Left lung (tissue), 4 donors: ENCODE measurements at regions not wholly inside any gene's neighbourhood (a gene's known extent, or its start where the extent isn't known, plus 50 kb on each side); places are given as distances from the start of the nearest gene placed in this dataset.

ENCODE experiments used
- ATAC-seq: fragments of 200-7000 bp; cut with Tn5 transposase; one replicate; pipeline ENCODE4 v1.9.1; 2020; ENCODE audit warnings: moderate library complexity
- DNase-seq, 4 donors: peaks; one replicate each; pipeline ENCODE4 v3.0.0-alpha.2; 2013 to 2020
- H3K27ac ChIP-seq, 2 donors: fragments of 200-600 bp; sonication (generic) in 1 of 2; one replicate each; pipeline versions ENCODE4 v1.5.0 to v1.8.0; 2020 to 2021
- H3K27me3 ChIP-seq, 2 donors: fragments of 200-600 bp; sonication (generic) in 1 of 2; one replicate each; pipeline versions ENCODE4 v1.5.0 to v1.8.0; 2020 to 2021
- H3K36me3 ChIP-seq, 2 donors: fragments of 200-600 bp; sonication (generic) in 1 of 2; one replicate each; pipeline versions ENCODE4 v1.5.0 to v1.8.0; 2020 to 2021
- H3K4me1 ChIP-seq, 2 donors: fragments of 200-600 bp; one replicate each; pipeline ENCODE4 v1.8.0; 2021
- H3K4me3 ChIP-seq, 2 donors: fragments of 200-600 bp; sonication (generic) in 1 of 2; one replicate each; pipeline versions ENCODE4 v1.5.0 to v1.8.0; 2020 to 2021; ENCODE audit warnings: mild to moderate bottlenecking in 1 of 2
- H3K9me3 ChIP-seq, 2 donors: fragments of 200-600 bp; sonication (generic) in 1 of 2; one replicate each; pipeline versions ENCODE4 v1.5.0 to v1.8.0; 2020 to 2021
- intact Hi-C, 2 donors: fragments of 100-400 bp; cut with DNase I; formaldehyde crosslinking; loops; one replicate each; pipeline versions ENCODE4 v1.11.2 to v1.14.2; 2022
- TF ChIP-seq, protein P1 (sequence below), 2 donors: fragments of 200-600 bp; sonication (generic) in 1 of 2; IDR thresholded peaks; one replicate each; pipeline versions ENCODE4 v1.5.0 to v1.8.0; 2021; ENCODE audit warnings: antibody characterized with exemption in 2 of 2
- donor health status: DM: no; HTN: yes; CAD: no.
- donor health status: DM: no; HTN: no; CAD: no.

DNA sequence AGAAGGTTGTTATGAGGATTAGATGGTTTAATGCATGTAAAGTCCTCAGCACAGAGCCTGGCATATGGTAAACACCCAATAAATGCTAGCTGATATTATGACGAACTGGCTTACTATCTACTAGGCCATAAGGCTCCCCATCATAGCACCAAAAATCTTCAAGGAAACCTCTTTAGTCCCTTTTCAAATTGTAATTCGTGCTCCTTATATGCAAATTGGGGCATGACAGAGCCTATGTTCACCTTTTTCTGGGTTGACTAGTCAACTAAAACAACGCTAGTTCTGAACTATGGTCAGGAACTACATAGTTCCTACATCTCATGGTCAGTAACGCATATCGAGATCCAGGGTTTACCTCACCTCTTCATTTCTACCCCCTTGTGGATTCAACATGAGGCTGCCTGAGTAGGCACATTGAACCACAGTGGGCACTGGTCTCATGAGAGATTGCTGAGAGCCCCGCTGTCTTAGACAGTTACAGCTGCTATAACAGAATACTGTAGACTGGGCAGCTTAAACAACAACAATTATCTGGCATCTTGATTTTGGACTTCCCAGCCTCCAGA lies 97.2 kb upstream of the TNFAIP3 start:
- ATAC-seq (no peak), DNase-seq (no peak)
- intact Hi-C loops: no loop called here
- Histone ChIP-seq H3K4me1 (peaks cover 0 to 40% of the 10 kb centered on the region in 2 donors), H3K9me3 (peaks cover 0 to 2% of the 10 kb centered on the region in 2 donors), H3K4me3 (no peak overlapping the region), H3K27me3 (no peaks in the 10 kb centered on the region), H3K27ac (no peak overlapping the region), H3K36me3 (no peaks in the 10 kb centered on the region)
- TF ChIP-seq, protein P1, sequence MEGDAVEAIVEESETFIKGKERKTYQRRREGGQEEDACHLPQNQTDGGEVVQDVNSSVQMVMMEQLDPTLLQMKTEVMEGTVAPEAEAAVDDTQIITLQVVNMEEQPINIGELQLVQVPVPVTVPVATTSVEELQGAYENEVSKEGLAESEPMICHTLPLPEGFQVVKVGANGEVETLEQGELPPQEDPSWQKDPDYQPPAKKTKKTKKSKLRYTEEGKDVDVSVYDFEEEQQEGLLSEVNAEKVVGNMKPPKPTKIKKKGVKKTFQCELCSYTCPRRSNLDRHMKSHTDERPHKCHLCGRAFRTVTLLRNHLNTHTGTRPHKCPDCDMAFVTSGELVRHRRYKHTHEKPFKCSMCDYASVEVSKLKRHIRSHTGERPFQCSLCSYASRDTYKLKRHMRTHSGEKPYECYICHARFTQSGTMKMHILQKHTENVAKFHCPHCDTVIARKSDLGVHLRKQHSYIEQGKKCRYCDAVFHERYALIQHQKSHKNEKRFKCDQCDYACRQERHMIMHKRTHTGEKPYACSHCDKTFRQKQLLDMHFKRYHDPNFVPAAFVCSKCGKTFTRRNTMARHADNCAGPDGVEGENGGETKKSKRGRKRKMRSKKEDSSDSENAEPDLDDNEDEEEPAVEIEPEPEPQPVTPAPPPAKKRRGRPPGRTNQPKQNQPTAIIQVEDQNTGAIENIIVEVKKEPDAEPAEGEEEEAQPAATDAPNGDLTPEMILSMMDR (IDR thresholded peaks at IDR 0.05): no peak

- Histone ChIP-seq H3K4me3 (no peak overlapping the region), H3K9me3 (no peaks in the 10 kb centered on the region), H3K27ac (peak overlapping the region in 1 of 2 donors; percentile 73), H3K27me3 (no peaks in the 10 kb centered on the region), H3K4me1 (peaks cover 0 to 59% of the 10 kb centered on the region in 2 donors), H3K36me3 (no peaks in the 10 kb centered on the region)
- intact Hi-C loops: no loop called here
- DNase-seq (no peak), ATAC-seq (no peak)
- TF ChIP-seq, protein P1 (IDR thresholded peaks at IDR 0.05): no peak
These were observed 94.4 kb upstream of the TNFAIP3 start for GRCh38 chr6:137772541-137773250.

DNA sequence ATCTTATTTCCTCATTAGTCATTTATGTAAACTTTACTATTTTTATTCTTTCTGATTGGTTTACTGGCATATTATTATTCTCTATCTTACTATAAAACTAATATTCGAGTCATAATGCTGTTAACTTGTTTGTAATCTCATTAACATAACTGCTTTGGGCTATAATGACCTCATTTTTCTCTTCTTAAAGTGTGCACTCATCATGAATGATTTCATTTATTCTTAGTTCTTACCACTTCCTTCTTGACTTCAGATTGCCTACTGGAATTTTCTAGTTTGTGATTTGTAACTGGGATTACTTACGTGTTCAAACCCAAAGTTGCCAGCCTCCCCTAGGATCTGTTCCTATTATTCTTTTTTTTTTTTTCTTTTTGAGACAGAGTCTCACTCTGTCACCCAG lies 91.8 kb upstream of the TNFAIP3 start:
- intact Hi-C loops: no loop called here
- H3K27me3 ChIP-seq: no peaks in the 10 kb centered on the region
- H3K4me3 ChIP-seq: no peak overlapping the region
- no peaks in the 10 kb centered on the region for H3K36me3 ChIP-seq
- ATAC-seq (no peak), DNase-seq (no peak)
- peaks cover 0 to 41% of the 10 kb centered on the region in 2 donors for H3K4me1 ChIP-seq
- peak overlapping the region in 1 of 2 donors; percentile 73 for H3K27ac ChIP-seq
- no peaks in the 10 kb centered on the region for H3K9me3 ChIP-seq
- TF ChIP-seq, protein P1 (IDR thresholded peaks at IDR 0.05): no peak

- TF ChIP-seq, protein P1 (IDR thresholded peaks at IDR 0.05): no peak
- intact Hi-C loops: no loop called here
- no peaks in the 10 kb centered on the region for H3K9me3 ChIP-seq
- H3K4me1 ChIP-seq: peaks cover 0 to 46% of the 10 kb centered on the region in 2 donors
- H3K27me3 ChIP-seq: no peaks in the 10 kb centered on the region
- peak overlapping the region in 1 of 2 donors; percentile 64 for H3K27ac ChIP-seq
- ATAC-seq (no peak), DNase-seq (no peak)
- no peaks in the 10 kb centered on the region for H3K36me3 ChIP-seq
- H3K4me3 ChIP-seq: no peak overlapping the region
These were observed 91.3 kb upstream of the TNFAIP3 start for GRCh38 chr6:137775720-137776119.

- no peak overlapping the region for H3K4me3 ChIP-seq
- H3K36me3 ChIP-seq: no peaks in the 10 kb centered on the region
- ATAC-seq: no peak
- intact Hi-C loops: no loop called here
- no peak for DNase-seq
- peak overlapping the region in 1 of 2 donors; percentile 64 for H3K27ac ChIP-seq
- H3K4me1 ChIP-seq: peaks cover 0 to 49% of the 10 kb centered on the region in 2 donors
- no peaks in the 10 kb centered on the region for H3K27me3 ChIP-seq
- TF ChIP-seq, protein P1 (IDR thresholded peaks at IDR 0.05): no peak
- no peaks in the 10 kb centered on the region for H3K9me3 ChIP-seq
These were observed 90.8 kb upstream of the TNFAIP3 start for GRCh38 chr6:137776256-137776655.
